GM12875 (cell line): ENCODE measurements at regions not wholly inside any gene's neighbourhood (a gene's known extent, or its start where the extent isn't known, plus 50 kb on each side); places are given as distances from the start of the nearest gene placed in this dataset.

ENCODE experiments used
- H3K4me3 ChIP-seq: one replicate; pipeline ENCODE4 v1.5.1; 2011; ENCODE audit warnings: low read depth, low read length, control low read depth
- CTCF ChIP-seq: IDR thresholded peaks from 2 replicates; pipeline ENCODE4 v1.5.1; 2011; ENCODE audit warnings: low read depth, mild to moderate bottlenecking, control low read depth, inconsistent platforms, low read length, moderate library complexity, borderline replicate concordance; ENCODE audit not compliant: insufficient read depth

GRCh38 chrX:144946666-144947065, 300.6 kb upstream of the SPANXN1 start:
- TF ChIP-seq CTCF: no peak
- no peak overlapping the region for H3K4me3 ChIP-seq
